ENCODE measurements at regions not wholly inside any gene's neighbourhood (a gene's known extent, or its start where the extent isn't known, plus 50 kb on each side); places are given as distances from the start of the nearest gene placed in this dataset.

DNA sequence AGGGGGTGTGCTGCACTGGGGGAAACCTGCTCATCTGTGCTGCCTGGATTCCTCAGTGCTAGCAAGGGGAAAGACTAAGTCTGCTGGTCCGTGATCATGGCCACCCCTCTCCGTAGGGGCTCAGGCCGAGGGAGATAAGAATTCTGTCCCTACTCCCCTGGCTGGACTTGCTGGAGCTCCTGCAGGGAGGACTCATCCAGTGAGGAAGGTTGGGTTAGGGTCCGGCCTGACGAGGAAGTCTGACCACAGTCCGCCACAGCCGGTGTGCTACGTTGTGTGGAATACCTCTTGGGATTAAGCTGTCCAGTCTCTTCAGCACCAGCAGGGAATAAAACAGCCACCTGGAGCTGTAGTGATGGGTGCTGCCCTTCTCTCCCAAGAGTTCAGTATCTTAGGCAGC is 1309.1 kb upstream of the CADM2 start:
- Histone ChIP-seq H2BK20ac (ENCODE audit: low read depth, low read length, poor library complexity, severe bottlenecking) (no peak overlapping the region), H3K79me1 (ENCODE audit: insufficient read depth, low read depth, low read length, poor library complexity, severe bottlenecking) (no peaks in the 10 kb centered on the region), H2AFZ (ENCODE audit: low read length) (no peak overlapping the region), H2BK120ac (ENCODE audit: low read depth, low read length, poor library complexity, severe bottlenecking) (no peak overlapping the region), H3K23ac (ENCODE audit: insufficient read length, low read depth, low read length) (no peak overlapping the region), H2BK5ac (ENCODE audit: insufficient read length, low read length) (no peak overlapping the region), H3K9ac (ENCODE audit: extremely low read depth, insufficient read length, low read length) (no peak overlapping the region), H3K27me3 (ENCODE audit: insufficient read depth, low read length) (no peaks in the 10 kb centered on the region), H3K56ac (ENCODE audit: insufficient read length, low read depth, low read length) (no peak overlapping the region), H4K20me1 (ENCODE audit: control insufficient read depth, insufficient read depth, insufficient read length) (no peaks in the 10 kb centered on the region), H4K91ac (ENCODE audit: insufficient read length, low read depth, low read length) (no peak overlapping the region), H2AK5ac (ENCODE audit: insufficient read length, low read length) (no peak overlapping the region), H3K23me2 (ENCODE audit: insufficient read length, low read depth, low read length, poor library complexity, severe bottlenecking) (no peaks in the 10 kb centered on the region), H3T11ph (ENCODE audit: low read length) (no peak overlapping the region), H4K5ac (ENCODE audit: insufficient read length, low read depth, low read length) (peak overlapping the region; percentile 72), H3K27ac (ENCODE audit: insufficient read length, low read depth, low read length) (no peak overlapping the region), H3K14ac (ENCODE audit: insufficient read depth, low read length) (0 out of 2 replicates have a peak overlapping the region, but pooled peaks have one; percentile 36), H4K8ac (replicated peaks; ENCODE audit: insufficient read length, low read depth, low read length) (no peak overlapping the region), H2BK15ac (ENCODE audit: low read depth, low read length) (no peak overlapping the region), H3K79me2 (ENCODE audit: insufficient read depth, low read length) (no peaks in the 10 kb centered on the region), H3K9me3 (ENCODE audit: control insufficient read depth, low read depth, low read length) (no peaks in the 10 kb centered on the region), H3K4me1 (ENCODE audit: insufficient read depth, low read length) (no peaks in the 10 kb centered on the region), H3K4me2 (ENCODE audit: insufficient read depth, insufficient read length, low read length) (no peak overlapping the region), H3K4ac (ENCODE audit: low read depth, low read length) (no peak overlapping the region), H2BK12ac (ENCODE audit: insufficient read length, low read depth, low read length) (no peak overlapping the region), H3K18ac (ENCODE audit: insufficient read length, low read depth, low read length) (no peak overlapping the region)
- H3K9me3 Mint-ChIP-seq: 0 out of 5 replicates have a peak, but pooled peaks cover 0 to 2% of the 10 kb centered on the region in 2 experiments
- H3K27me3 Mint-ChIP-seq (ENCODE audit: low read depth): no peaks in the 10 kb centered on the region; the same call in 1 of the 2 replicates
- peaks cover 10% of the 10 kb centered on the region in 2 experiments for H3K4me1 Mint-ChIP-seq
- no peak overlapping the region for H3K4me3 Mint-ChIP-seq
- no peak for DNase-seq
- H3K27ac Mint-ChIP-seq: no peak overlapping the region
- TF ChIP-seq, protein P1, sequence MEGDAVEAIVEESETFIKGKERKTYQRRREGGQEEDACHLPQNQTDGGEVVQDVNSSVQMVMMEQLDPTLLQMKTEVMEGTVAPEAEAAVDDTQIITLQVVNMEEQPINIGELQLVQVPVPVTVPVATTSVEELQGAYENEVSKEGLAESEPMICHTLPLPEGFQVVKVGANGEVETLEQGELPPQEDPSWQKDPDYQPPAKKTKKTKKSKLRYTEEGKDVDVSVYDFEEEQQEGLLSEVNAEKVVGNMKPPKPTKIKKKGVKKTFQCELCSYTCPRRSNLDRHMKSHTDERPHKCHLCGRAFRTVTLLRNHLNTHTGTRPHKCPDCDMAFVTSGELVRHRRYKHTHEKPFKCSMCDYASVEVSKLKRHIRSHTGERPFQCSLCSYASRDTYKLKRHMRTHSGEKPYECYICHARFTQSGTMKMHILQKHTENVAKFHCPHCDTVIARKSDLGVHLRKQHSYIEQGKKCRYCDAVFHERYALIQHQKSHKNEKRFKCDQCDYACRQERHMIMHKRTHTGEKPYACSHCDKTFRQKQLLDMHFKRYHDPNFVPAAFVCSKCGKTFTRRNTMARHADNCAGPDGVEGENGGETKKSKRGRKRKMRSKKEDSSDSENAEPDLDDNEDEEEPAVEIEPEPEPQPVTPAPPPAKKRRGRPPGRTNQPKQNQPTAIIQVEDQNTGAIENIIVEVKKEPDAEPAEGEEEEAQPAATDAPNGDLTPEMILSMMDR (conservative IDR thresholded peaks at IDR 0.05): no peak
- no CpG with 5 or more reads among the region's 8 CpGs for WGBS (ENCODE audit: extremely low coverage, insufficient read length, low lambda C conversion rate)
- H3K36me3 Mint-ChIP-seq (ENCODE audit: insufficient read depth in 1 of 3, low read depth in 3 of 3): peaks cover 0 to 13% (median 3%) of the 10 kb centered on the region in 3 experiments; a peak in 4 of 7 replicates
